ENCODE measurements at regions not wholly inside any gene's neighbourhood (a gene's known extent, or its start where the extent isn't known, plus 50 kb on each side); places are given as distances from the start of the nearest gene placed in this dataset.
A peak's percentile ranks its signal among the peaks of the same experiment; 100 is the strongest.

- peak; percentile 82 for DNase-seq (ENCODE audit: low read depth)
Observed at GRCh38 chr21:35375115-35375514, 326.0 kb upstream of the RUNX1 start.

GRCh38 chr21:35373998-35374397, 324.9 kb upstream of the RUNX1 start:
- no peak for DNase-seq (ENCODE audit: low read depth)

- no peak for DNase-seq (ENCODE audit: low read depth)
Observed at GRCh38 chr21:35372201-35372600, 323.1 kb upstream of the RUNX1 start.

- DNase-seq (ENCODE audit: low read depth): no peak
Observed at GRCh38 chr21:35370671-35371070, 321.6 kb upstream of the RUNX1 start.

- no peak for DNase-seq (ENCODE audit: low read depth)
Observed at GRCh38 chr21:35370071-35370470, 321.0 kb upstream of the RUNX1 start.

- no peak for DNase-seq (ENCODE audit: low read depth)
Observed at GRCh38 chr21:35368326-35368725, 319.2 kb upstream of the RUNX1 start.

- DNase-seq (ENCODE audit: low read depth): no peak
Observed at GRCh38 chr21:35367553-35367952, 318.5 kb upstream of the RUNX1 start.

GRCh38 chr21:35366394-35367080, 317.4 kb upstream of the RUNX1 start:
- no peak for DNase-seq (ENCODE audit: low read depth)

GRCh38 chr21:35363458-35363857, 314.4 kb upstream of the RUNX1 start:
- no peak for DNase-seq (ENCODE audit: low read depth)

GRCh38 chr21:35361988-35362387, 312.9 kb upstream of the RUNX1 start:
- DNase-seq (ENCODE audit: low read depth): no peak

- DNase-seq (ENCODE audit: low read depth): no peak
Observed at GRCh38 chr21:35360870-35361570, 311.9 kb upstream of the RUNX1 start.

- DNase-seq (ENCODE audit: low read depth): no peak
Observed at GRCh38 chr21:35359076-35359475, 310.0 kb upstream of the RUNX1 start.

GRCh38 chr21:35358008-35358407, 308.9 kb upstream of the RUNX1 start:
- DNase-seq (ENCODE audit: low read depth): no peak

- no peak for DNase-seq (ENCODE audit: low read depth)
Observed at GRCh38 chr21:35357041-35357780, 308.1 kb upstream of the RUNX1 start.

- DNase-seq (ENCODE audit: low read depth): no peak
Observed at GRCh38 chr21:35354078-35354477, 305.0 kb upstream of the RUNX1 start.

- DNase-seq (ENCODE audit: low read depth): no peak
Observed at GRCh38 chr21:35352793-35353192, 303.7 kb upstream of the RUNX1 start.

- peak; percentile 25 for DNase-seq (ENCODE audit: low read depth)
Observed at GRCh38 chr21:35352066-35352770, 303.1 kb upstream of the RUNX1 start.

- no peak for DNase-seq (ENCODE audit: low read depth)
Observed at GRCh38 chr21:35351434-35351833, 302.3 kb upstream of the RUNX1 start.

- DNase-seq (ENCODE audit: low read depth): peak; percentile 22
Observed at GRCh38 chr21:35350965-35351364, 301.9 kb upstream of the RUNX1 start.

GRCh38 chr21:35349376-35350080, 300.4 kb upstream of the RUNX1 start:
- DNase-seq (ENCODE audit: low read depth): peak; percentile 19

- no peak for DNase-seq (ENCODE audit: low read depth)
Observed at GRCh38 chr21:35348686-35349085, 299.6 kb upstream of the RUNX1 start.

- no peak for DNase-seq (ENCODE audit: low read depth)
Observed at GRCh38 chr21:35346697-35347096, 297.6 kb upstream of the RUNX1 start.

Measured in M059J (cell line).